ENCODE measurements at regions not wholly inside any gene's neighbourhood (a gene's known extent, or its start where the extent isn't known, plus 50 kb on each side); places are given as distances from the start of the nearest gene placed in this dataset.
"Not testable (repeated sequence)": the region's sequence is repeated elsewhere in the genome, so short reads cannot be mapped to it uniquely, and the experiment has no call there.

DNA sequence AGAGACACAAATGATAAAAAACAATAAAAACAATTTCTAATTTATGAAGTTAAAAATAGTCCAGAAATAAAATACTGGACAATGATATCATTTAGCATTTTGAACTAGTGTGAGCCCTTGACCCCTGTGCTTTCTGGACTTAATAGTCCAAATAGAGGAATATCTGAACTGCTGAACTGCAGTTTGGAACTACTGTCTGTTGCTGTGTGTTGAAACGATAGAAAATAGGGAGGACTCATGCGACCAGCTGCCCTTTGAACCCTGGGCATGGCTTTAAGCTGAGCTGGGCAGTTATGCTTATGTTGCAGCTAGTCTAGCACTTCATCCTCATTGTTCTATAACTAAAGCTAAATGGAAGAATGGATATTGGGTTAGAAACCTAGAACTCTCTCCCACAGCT lies 99.5 kb downstream of the FMR1NB start:
- Histone ChIP-seq H3K36me3 (no peaks in the 10 kb centered on the region), H3K9me3 (no peaks in the 10 kb centered on the region), H3K4me1 (no peaks in the 10 kb centered on the region), H3K4me3 (no peak overlapping the region), H3K27me3 (no peaks in the 10 kb centered on the region), H3K27ac (no peak overlapping the region)
- DNase-seq: no peak
- intact Hi-C loops (cut with DNase I): no loop called here
- TF ChIP-seq, protein P1, sequence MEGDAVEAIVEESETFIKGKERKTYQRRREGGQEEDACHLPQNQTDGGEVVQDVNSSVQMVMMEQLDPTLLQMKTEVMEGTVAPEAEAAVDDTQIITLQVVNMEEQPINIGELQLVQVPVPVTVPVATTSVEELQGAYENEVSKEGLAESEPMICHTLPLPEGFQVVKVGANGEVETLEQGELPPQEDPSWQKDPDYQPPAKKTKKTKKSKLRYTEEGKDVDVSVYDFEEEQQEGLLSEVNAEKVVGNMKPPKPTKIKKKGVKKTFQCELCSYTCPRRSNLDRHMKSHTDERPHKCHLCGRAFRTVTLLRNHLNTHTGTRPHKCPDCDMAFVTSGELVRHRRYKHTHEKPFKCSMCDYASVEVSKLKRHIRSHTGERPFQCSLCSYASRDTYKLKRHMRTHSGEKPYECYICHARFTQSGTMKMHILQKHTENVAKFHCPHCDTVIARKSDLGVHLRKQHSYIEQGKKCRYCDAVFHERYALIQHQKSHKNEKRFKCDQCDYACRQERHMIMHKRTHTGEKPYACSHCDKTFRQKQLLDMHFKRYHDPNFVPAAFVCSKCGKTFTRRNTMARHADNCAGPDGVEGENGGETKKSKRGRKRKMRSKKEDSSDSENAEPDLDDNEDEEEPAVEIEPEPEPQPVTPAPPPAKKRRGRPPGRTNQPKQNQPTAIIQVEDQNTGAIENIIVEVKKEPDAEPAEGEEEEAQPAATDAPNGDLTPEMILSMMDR (IDR thresholded peaks at IDR 0.05): no peak
- no peak for ATAC-seq

- no peaks in the 10 kb centered on the region for H3K9me3 ChIP-seq
- TF ChIP-seq, protein P1 (IDR thresholded peaks at IDR 0.05): no peak
- H3K4me3 ChIP-seq: no peak overlapping the region
- no peaks in the 10 kb centered on the region for H3K36me3 ChIP-seq
- H3K4me1 ChIP-seq: no peaks in the 10 kb centered on the region
- ATAC-seq (no peak), DNase-seq (no peak)
- intact Hi-C loops (cut with DNase I): no loop called here
- H3K27me3 ChIP-seq: no peaks in the 10 kb centered on the region
- no peak overlapping the region for H3K27ac ChIP-seq
These were observed 103.5 kb downstream of the FMR1NB start for GRCh38 chrX:148084611-148085010.

DNA sequence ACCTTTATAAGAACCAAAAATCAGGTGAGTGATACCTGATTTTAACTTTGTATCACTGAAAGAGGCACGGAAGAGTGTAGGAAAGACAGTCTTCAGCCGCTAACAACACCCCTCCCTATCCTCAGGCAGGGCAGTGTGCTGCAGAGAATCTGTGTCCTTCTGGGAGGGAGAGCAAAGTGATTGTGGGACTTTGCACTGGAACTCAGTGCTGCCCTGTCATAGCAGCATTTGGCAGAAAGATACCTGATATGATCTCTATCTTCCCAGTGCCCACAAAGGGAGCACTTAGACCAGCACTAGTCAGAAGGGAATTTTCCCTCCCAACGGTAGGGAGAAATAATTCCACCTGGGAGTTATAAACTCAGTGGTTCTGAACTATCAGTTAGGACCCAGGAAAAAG lies 139.0 kb downstream of the FMR1NB start:
- Histone ChIP-seq H3K27ac (no peak overlapping the region), H3K36me3 (no peaks in the 10 kb centered on the region), H3K4me1 (no peaks in the 10 kb centered on the region), H3K9me3 (no peaks in the 10 kb centered on the region), H3K4me3 (no peak overlapping the region), H3K27me3 (no peaks in the 10 kb centered on the region)
- intact Hi-C loops (cut with DNase I): no loop called here
- DNase-seq: no peak
- TF ChIP-seq, protein P1 (IDR thresholded peaks at IDR 0.05): no peak
- ATAC-seq: no peak

- TF ChIP-seq, protein P1 (IDR thresholded peaks at IDR 0.05): no peak
- ATAC-seq (no peak), DNase-seq (no peak)
- H3K9me3 ChIP-seq: no peaks in the 10 kb centered on the region
- no peak overlapping the region for H3K4me3 ChIP-seq
- intact Hi-C loops (cut with DNase I): no loop called here
- no peaks in the 10 kb centered on the region for H3K27me3 ChIP-seq
- no peak overlapping the region for H3K27ac ChIP-seq
- H3K36me3 ChIP-seq: no peaks in the 10 kb centered on the region
- H3K4me1 ChIP-seq: no peaks in the 10 kb centered on the region
These were observed 140.0 kb downstream of the FMR1NB start for GRCh38 chrX:148120999-148121623.

- H3K36me3 ChIP-seq; H3K4me1 ChIP-seq; H3K27me3 ChIP-seq; ATAC-seq; intact Hi-C loops (cut with DNase I); H3K9me3 ChIP-seq; DNase-seq; H3K4me3 ChIP-seq; H3K27ac ChIP-seq: not testable (repeated sequence)
These were observed 147.9 kb downstream of the FMR1NB start for GRCh38 chrX:148128872-148129505.

GRCh38 chrX:148133105-148133725 lies 152.1 kb downstream of the FMR1NB start:
- TF ChIP-seq, protein P1 (IDR thresholded peaks at IDR 0.05): peak; percentile 11
- DNase-seq: no peak

More at GRCh38 chrX:148133105-148133725, 152.1 kb downstream of the FMR1NB start:
- Histone ChIP-seq H3K4me1 (no peaks in the 10 kb centered on the region), H3K27me3 (no peaks in the 10 kb centered on the region), H3K9me3 (no peaks in the 10 kb centered on the region), H3K36me3 (no peaks in the 10 kb centered on the region), H3K4me3 (no peak overlapping the region), H3K27ac (no peak overlapping the region)
- ATAC-seq: no peak
- intact Hi-C loops (cut with DNase I): no loop called here

All from upper lobe of right lung (tissue), 1 donor.